Activated CD4-positive, CD25-positive, alpha-beta regulatory T cell treated with anti-CD3 and anti-CD28 coated beads, Interleukin-2, amount 50 U/mL, for 24 hours (primary cell): ENCODE measurements at regions not wholly inside any gene's neighbourhood (a gene's known extent, or its start where the extent isn't known, plus 50 kb on each side); places are given as distances from the start of the nearest gene placed in this dataset.
"Not testable (repeated sequence)": the region's sequence is repeated elsewhere in the genome, so short reads cannot be mapped to it uniquely, and the experiment has no call there.

Experiments
- ATAC-seq, 2 donors: fragments of 150-1000 bp; cut with Tn5 transposase; one replicate each; pipeline ENCODE4 v1.10.0; 2021; ENCODE audit warnings: mild to moderate bottlenecking in 1 of 2, moderate library complexity in 1 of 2

DNA sequence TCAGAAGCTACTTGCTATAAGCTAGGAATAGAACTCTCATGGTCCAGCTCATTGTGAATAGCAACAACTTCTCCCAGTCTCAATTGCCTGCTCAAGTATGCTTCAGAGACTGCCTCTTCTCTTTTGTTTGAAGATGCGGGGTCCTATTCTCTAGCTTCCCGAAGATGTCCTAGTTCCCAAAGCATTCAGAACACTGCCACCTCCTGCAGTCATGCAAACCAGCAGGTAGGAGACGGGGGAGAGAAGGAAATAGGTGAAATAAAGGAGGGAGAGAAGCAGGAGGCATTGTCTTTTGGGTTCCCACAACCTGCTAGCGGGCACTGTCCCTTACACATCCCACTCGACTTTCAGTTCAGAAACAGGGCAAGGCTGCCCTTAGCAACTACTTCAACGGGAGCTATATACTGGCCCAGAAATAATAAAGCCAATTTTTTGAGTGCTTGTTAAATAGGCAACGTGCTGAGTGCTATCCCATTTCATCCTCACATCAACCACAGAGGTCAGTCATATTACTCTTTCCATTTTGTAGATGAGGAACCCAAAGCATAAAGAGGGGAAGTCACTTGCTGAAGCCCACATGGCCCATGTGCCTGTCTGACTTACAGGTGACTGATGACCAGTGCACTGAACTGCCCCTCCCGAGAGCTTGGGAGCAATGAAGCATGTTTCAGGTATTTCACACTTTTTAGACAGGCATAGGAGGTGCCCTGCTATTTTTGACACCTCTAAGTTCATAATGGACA lies 61.9 kb upstream of the ATXN1 start:
- ATAC-seq = no peak

- no peak for ATAC-seq
These were observed 61.3 kb upstream of the ATXN1 start for GRCh38 chr6:16822529-16822928.

DNA sequence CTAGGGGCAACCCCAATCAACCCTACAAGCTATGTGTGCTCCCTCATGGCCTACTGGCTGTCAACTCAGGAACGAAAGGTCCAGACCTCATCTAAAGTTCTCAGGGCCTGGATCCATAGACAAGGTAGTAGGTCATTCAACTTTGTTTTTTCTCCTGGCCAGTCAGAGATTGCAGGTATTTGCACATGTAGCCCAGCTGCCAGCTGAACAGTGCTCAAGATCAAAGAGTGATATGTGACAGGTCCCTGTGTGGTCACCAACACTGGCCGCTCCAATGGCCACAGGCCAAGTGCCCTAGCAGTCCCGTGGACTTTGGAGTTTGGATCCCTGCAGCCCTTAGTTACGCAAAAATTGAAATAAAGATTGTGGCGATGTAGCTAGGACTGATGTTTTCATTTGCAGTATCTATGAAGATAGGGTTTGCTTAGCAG lies 60.6 kb upstream of the ATXN1 start:
- ATAC-seq = no peak

- ATAC-seq = not testable (repeated sequence)
These were observed 59.0 kb upstream of the ATXN1 start for GRCh38 chr6:16820262-16820661.

DNA sequence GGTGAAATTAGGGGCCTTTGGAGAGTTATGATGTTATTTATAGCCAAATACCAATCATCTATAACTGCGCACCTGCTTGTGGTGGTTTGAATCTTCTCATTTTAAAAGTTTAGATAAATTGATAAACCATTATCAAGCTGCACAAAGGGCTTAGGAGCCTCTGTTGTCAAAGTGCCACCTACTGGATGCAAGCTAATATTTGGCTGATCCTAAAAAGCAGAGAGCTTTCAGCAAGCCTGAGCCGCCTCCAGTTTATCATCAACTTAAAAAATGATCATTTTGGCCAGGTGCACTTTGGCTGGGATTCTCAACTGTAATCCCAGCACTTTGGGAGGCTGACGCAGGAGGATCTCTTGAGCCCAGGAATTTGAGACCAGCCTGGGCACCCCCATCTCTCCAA lies 58.5 kb upstream of the ATXN1 start:
- no peak for ATAC-seq

DNA sequence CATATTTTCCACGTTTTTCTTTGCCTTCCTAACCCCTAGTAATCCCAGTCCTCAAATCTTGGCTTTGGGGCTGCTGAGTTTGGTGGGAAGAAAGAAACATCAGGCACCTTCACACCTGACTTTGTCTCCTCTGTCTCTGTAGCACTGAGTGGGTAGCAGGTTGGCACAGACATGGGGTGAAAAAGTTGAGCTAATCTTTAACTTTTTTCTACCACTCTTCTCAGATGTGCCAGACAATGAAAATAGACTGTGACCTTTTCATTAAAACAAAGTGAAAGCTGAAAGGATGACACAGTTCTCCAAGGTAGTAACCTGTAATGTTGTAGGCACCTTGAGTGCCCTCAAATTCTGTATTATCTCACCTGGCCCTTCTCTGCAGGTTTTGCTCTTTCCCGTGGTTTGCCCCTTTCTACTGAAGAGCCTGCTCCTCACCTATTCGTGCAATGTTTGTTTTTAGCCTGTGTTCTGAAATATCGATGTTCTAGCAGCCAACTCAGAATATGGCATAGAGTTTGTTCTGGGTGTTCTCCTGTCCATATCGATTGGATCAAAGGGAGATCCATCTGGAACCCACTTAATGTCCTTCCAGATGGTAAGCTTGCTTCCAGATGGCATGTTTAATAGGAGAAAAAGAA lies 57.8 kb upstream of the ATXN1 start:
- no peak for ATAC-seq

DNA sequence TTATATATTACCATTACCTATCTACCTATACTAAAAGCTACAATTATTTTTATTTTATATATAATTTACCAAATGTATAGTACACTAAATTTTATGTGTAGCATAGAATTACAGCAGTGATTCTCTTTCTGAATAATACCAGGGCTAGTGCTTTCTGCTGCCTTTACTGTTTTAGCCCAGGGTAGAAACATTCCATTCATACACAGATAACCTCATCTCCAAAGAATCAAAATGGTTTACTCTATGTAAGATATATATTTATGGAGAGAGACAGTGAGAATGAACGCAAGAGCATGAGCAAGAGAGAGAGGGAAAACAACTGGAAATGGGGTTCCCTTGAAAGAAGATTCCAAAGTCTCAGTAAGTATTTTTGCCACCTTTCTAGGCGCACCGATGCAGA lies 56.3 kb upstream of the ATXN1 start:
- no peak for ATAC-seq

DNA sequence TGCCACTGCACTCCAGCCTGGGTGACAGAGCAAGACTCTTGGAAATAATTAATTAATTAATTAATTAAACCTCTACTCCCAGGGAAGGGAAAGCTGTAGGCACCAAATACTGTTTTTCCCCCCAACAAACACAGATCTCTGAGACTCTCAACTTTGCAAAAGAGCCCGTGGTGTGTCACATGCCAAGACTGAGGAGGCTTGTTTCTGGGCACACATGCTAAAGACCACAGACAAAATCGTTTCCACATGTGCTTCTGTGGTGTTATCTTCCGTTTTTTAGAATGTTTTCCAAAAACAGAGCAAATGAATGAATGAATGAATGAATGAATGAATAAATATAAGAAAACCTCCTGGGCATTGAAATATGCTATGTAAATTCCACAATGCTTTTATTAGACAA lies 55.6 kb upstream of the ATXN1 start:
- ATAC-seq = no peak

DNA sequence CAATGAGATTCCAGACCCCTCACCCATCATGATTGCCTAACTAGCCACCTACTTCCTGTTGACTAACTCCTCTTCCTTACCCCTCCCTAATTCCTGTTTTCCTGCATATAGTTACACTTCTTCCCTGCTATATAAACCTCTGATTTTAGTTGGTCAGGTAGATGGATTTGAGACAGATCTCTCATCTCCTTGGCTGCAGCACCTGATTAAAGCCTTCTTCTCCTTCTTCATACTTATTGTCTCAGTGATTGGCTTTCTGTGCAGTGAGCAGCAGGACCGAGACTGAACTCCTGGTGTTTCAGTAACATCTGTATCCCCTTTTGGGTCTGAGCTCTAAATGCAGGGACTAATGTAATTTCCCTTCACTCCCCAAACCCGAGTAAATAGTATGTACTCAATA lies 51.7 kb upstream of the ATXN1 start:
- ATAC-seq = no peak

DNA sequence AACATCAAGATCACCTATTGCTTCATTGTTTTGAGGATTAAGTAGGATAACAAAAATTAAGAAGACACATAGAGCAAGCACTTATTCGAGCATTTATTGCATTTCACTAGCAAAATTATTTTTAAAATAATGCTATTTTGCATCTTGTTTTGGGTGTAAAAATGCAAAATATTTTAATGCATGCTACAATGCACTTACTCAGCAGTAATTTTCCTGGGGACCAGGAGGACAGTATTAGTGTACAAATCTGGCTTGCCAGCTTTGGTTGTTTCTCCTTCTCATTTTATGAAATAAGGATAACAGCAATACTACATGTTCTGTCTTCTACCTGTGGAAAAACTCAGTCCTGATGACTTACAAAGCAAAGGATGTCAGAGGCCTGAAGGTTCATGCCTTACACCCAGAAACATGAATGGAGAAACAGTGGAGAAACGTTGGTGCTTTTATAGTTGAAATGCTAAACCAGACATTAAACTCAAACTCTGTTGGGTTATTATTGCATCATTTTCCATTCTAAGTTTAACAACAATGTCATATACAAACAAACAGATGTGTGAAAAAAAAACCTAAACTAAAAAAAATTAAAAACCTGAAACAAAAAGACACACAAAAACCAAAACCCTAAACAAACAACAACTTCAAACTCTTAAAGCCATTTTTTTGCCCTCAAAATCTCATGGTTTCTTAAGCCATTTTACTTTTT lies 50.2 kb upstream of the ATXN1 start:
- ATAC-seq = no peak
